GM19452 (cell line): ENCODE measurements at regions not wholly inside any gene's neighbourhood (a gene's known extent, or its start where the extent isn't known, plus 50 kb on each side); places are given as distances from the start of the nearest gene placed in this dataset.
"Not testable (repeated sequence)": the region's sequence is repeated elsewhere in the genome, so short reads cannot be mapped to it uniquely, and the experiment has no call there.

Source experiments
- ATAC-seq: cut with Tn5 transposase; IDR thresholded peaks from one replicate; pipeline ENCODE4 v1.9.1; 2021; ENCODE audit not compliant: unreplicated experiment

DNA sequence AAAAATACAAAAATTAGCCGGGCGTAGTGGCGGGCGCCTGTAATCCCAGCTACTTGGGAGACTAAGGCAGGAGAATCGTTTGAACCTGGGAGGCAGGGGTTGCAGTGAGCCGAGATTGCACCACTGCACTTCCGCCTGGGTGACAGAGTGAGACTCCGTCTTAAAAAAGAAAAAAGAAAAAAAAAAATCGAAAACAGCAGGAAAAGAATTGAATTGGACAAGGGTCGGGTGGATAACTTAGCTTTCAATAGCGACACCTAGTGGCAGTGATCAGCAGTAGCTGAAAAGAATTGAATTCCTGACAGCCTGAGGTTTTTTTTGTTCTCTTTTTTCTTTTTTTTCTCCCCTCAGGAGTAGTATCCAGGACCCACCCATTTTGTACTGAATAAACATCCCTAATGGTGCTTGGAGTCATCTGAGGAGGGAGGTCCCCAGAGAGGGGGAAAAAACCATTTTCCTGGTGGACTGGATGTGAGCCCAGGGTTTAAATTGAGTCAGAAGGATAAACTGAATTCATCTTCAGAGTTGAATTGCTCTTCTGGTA lies 55.1 kb downstream of the CYCS start:
- ATAC-seq, result no peak

DNA sequence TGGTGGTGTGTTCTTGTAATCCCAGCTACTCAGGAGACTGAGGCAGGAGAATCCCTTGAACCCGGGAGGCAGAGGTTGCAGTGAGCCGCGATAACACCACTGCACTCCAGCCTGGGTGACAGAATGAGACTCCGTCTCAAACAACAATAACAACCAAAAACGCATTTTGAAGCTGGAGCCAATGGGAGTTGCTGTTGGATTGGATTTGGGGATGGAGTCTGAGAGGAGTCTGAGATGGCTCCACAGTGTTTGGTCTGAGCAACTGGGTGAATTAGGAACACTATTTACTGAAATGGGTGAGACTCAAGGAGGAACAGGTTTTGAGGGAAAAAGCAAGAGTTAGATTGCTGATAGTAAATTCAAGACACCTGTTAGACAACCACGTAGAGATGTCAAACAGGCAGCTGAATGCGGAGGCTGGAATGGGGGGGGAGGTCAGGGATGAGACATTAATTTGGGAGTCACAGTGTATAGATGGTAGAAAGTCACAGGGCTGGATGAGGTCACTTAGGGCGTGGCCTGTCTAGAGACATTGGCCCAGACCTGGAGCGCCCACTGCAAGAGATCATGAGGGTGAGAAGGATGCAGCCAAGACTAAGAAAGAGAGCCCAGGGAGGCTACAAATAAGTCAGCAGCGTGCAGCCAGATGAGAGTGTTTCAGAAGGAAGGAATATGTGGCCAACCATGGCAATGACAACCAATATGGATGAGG lies 56.4 kb downstream of the CYCS start:
- ATAC-seq, result no peak

DNA sequence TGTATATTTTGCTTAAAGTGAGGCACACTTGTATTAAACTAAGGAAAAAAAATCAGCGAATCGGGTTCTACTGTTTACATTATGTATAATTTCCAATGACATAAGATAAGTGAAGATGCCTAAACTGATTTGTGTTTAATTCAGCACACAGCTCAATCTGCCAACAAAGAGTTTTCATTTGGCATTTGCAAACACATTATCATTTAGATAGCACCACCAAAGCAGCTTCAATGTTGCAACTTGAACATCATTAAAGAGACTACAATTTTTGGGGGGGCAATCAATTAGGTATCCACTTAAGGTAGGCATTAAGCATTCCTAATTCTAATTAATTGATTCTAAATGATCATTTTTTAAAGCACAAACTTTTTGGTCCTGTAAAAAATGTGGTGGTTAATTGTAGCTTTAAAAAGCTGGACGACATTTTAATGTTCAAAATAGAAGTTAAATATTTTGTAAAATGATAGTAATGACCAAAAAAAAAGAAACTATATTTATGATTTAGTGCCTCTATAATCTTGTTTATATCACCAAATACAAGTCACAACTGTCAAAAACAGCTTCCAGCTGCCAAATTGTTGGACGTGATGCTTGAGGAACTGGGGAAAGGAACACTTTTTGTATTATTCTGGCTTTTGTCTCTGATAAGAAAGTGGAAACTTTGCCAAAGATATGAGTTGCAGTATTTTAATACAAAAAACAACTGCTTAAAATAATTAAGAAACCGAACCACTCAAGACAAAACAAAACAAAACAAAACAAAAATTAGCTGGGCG lies 57.1 kb downstream of the CYCS start:
- no peak for ATAC-seq

DNA sequence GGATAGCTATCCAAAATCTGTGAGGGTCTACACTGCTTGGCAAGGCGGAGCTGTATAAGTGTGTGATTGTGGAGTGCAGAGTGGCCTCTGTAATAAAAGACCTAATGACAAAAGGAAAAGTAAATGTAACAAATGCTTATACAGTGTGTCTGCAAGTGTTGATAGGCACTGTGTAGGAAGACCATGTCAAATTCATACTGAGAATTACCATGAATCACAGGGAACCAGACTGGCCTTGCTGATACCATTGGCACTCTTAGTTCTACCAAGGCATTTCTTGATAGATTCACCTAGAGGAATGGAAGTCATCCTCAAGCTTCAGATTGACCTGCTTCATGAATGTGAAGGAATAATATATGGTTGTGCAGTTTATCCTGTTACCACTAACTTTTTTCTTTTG lies 58.8 kb downstream of the CYCS start:
- ATAC-seq, result no peak

DNA sequence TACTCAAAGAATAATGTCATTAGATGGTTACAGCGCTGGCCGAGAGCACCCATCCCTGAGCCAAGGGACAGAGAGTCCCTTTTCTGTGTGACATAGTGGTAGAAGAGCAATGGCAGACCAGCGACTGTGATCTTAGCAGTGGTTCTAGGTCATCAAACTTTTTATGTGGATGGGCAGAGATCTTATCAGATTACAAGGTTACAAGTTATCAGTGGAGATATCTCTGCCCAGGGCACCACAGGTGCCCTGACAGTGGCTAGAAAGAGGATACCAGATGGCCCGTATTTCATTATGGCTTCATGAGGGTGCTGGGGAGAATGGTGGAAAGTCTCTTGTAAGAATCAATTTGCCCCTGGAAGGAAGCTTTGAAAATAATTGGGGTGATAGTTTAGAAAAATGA lies 62.7 kb downstream of the CYCS start:
- ATAC-seq, result no peak

DNA sequence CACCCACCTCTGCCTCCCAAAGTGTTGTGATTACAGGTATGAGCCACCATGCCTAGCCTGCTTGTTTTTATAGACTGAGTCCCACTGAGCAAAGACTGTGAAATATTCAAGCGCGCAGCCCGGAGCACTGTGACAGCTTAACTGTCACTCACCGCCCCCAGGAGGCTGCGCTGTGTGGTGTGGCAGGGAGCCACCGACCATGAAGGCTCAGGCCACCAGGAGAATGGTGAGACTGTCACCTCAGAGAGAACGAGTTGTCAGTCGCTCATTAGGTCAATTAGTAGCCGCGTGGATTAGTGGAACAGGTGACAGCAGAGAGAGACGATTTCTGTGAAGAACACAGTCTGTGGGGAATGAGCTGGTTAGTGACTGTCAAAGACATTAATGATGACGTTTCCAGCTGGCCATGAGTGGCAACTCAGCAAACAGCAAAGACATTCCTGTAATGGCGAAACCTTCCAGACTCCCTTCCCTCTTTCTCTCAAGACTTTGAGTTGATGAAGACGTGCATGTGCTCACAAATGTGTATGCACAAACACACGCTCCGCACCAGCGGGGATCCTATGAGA lies 64.5 kb downstream of the CYCS start:
- no peak for ATAC-seq

DNA sequence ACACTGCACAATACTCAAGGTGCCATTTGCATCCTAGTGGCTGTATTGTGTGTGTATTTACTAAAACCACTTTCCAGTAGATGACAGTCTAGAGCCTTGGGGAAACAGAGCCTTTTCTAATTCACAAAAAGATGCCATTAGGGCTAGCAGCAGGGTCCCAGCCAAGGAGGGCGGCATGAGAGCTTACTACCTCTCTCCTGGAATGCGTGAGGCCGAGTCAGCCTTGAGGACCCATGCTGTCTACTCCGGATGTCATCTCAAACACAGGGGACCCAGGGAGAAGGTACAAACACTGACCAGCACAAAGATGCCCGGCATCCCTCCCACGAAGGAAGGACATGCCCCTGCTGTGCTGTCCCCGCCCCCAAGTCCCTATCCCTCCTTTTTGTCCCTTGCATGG lies 65.5 kb downstream of the CYCS start:
- ATAC-seq, result no peak

DNA sequence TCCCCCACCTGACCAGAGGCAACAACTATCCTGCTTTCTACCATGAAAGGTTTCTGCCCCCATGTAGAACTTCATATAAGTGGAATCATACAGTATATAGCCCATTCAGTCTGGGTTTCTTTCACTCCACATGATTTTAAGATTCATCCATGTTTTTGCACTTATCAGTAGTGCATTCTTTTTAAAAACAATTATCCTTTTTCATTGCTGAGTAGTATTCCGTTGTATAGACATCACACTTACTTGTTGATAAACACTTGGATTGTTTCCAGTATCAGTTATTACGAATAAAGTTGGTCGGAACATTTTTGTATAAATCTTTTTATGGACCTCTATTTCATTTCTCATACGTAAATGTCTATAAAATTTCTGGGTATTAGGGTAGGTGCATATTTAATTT lies 68.7 kb downstream of the CYCS start:
- ATAC-seq, result no peak

DNA sequence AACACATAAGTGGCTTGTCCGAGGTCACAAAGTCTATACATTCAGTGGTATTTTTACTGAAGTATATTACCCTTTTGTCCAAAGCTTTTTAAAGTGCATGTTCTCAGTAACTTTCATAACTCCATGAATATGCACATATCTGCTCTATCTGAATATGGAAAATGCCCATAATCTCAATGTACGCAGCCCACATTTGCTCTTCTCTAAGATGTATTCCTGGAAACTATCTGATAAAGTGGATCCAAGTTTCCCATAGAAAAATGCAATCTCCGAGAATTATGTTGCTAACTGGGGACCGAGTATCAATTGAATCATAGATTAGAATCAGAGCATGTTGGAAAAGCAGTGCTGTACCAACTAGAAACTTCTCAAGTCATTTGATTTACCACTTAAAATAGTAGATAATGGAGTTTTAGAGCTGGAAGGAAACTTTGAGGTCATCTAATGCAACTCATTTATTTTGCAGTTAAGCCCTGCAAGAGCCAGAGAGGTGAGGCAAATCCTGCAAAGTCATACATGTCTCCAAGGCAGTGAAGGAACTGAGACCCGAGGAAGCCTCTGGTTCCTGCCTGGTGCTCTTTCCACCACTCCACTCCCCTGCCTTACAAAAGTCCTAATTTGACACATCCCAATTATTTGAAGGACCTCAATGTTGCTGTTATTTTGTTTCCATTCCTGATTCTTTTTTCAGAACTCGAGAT lies 69.4 kb downstream of the CYCS start:
- no peak for ATAC-seq

DNA sequence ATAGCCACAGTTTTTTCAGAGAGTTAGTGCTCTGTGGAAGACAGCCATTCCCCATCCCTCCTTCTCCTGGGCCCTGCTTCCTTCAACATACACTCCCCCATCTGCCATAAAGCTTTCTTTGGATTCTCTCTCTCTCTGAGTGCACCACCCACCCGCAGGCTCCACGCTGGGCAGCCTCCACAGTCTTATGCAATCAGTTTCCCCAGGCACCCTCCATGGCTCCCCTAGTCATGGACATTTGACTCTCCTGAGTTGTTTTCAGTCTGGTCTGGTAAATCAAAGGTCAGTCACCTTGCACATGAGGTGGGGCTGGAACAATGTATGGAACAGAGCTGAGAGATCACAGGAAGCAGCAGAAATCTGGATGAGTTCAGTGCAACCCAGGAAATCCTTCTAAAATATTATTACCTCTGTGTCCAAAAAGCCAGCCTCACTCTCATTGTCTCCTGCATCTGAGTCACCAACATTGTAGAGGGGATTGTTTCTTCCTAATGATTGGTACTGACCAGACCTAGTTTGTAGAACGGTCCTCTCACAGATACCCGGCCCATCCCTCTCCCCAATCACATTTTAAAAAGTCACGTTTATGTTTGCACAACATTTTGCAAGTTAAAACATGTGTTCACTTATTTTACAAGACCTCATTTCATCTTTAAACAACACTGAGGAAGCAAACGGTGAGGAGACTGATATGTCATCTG lies 70.1 kb downstream of the CYCS start:
- ATAC-seq, result no peak

DNA sequence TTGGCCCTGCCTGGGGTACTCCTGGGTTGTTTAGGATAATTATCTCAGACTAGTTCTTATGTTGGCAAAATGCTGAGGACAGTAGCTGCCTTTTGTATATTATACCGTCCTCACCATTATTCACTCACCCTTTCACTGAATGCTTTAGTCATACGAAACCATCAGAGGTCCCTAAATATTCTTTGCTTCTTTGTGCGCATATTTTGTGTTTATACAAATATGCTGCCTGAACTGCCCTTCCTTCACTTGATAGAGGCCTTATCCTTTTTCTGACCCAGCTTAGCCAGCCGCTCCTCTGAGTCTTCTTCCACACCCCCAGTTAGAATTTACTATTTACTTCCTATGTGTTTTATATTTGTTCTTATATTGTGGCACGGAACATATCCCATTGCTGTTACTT lies 70.2 kb upstream of the OSBPL3 start:
- no peak for ATAC-seq

DNA sequence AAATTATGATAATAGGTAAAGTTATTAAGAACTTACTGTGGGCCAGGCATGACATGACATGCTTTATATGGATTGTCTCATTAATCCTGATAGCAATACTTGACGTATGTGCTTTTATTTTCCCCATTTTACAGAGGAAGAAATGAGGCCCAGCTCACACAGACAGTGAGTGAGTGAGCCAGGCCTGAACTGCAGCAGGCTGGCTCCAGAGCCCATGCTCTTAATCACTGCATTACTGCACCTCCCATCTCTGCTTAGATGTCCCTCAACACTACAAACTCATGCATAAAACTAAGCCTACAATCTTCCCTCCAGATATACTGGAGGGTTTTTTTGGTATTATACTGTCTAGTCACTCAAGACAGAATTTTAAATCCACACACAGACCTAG lies 68.5 kb upstream of the OSBPL3 start:
- ATAC-seq, result no peak

DNA sequence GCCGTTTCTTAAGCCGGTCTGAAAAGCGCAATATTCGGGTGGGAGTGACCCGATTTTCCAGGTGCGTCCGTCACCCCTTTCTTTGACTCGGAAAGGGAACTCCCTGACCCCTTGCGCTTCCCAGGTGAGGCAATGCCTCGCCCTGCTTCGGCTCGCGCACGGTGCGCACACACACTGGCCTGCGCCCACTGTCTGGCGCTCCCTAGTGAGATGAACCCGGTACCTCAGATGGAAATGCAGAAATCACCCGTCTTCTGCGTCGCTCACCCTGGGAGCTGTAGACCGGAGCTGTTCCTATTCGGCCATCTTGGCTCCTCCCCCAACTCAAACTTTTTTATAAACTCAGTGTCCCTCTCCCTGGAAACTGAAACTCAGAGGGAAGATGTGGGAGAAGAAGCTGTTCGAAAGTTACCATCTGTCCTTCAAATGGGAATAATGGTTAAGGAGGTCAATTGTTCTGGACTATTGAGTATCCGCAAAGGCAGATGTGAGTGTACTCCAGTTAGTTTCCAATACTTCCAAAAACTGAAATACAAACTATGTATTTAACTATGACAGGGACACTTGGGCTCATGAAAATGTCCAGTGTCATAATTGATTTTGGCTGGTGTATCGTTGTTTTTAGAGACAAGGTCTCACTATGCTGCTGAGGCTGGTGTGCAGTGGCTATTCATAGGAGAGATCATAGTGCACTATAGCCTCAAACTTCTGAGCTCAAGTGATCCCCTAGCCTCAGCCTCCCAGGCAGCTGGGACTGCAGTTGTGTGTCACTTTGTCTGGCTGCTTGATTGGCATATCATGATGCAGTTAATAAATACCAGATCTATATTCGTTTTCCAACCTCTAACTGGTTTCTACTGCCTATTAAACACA lies 67.8 kb upstream of the OSBPL3 start:
- not testable (repeated sequence) for ATAC-seq

DNA sequence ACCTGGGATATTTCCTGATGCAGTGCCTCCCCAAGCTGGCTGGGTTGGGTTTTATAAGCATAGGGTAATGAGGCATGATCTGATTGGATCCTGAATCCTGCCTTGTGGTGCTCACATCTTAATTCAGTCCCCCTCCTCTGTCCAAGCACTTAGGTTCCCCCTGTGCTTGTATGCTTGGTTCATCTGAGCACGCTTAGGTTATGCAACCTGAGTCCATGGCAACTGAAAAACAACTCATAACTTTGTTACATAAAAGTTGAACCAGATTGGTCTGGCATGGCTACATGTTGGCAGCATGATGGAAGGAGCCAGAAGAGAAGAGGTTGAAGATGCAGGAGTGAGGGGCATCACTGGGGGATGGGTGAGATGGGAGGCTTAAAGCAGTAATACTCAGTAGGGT lies 57.3 kb upstream of the OSBPL3 start:
- ATAC-seq, result no peak

DNA sequence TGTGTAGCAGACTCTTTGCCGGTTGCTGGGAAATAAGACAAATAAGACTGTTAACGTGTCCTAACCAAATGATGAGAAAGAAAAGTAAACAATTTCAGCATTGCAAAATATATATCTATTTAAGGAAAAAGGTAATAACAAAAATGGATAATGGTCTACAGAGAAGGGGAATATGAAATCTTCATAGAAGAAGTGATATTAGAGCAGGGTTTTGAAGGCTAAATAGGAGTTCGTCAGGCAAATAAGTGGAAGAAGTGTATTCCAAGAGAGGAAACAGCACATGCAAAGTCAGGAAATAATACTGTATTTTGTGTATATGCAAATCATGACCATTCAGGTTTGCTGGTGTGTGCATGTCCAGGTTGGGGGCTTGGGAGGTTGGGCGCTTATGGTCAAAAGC lies 55.3 kb upstream of the OSBPL3 start:
- no peak for ATAC-seq

DNA sequence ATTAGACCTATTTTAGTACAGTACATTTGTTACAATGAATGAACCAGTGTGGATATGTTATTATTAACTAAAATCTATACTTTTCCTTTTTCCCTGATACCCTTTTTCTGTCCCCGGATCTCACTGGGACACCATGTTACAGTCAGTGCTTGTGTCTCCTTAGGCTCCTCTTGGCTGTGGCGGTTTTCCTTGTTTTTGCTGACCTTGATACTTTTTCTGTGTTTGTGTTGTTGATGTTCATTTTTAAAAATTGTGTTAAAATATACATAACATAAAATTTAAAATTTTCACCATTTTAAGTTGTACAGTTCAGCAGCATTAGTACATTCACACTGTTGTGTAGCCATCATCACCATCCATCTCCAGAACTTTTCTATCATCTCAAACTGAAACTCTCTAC lies 54.2 kb upstream of the OSBPL3 start:
- ATAC-seq, result no peak

DNA sequence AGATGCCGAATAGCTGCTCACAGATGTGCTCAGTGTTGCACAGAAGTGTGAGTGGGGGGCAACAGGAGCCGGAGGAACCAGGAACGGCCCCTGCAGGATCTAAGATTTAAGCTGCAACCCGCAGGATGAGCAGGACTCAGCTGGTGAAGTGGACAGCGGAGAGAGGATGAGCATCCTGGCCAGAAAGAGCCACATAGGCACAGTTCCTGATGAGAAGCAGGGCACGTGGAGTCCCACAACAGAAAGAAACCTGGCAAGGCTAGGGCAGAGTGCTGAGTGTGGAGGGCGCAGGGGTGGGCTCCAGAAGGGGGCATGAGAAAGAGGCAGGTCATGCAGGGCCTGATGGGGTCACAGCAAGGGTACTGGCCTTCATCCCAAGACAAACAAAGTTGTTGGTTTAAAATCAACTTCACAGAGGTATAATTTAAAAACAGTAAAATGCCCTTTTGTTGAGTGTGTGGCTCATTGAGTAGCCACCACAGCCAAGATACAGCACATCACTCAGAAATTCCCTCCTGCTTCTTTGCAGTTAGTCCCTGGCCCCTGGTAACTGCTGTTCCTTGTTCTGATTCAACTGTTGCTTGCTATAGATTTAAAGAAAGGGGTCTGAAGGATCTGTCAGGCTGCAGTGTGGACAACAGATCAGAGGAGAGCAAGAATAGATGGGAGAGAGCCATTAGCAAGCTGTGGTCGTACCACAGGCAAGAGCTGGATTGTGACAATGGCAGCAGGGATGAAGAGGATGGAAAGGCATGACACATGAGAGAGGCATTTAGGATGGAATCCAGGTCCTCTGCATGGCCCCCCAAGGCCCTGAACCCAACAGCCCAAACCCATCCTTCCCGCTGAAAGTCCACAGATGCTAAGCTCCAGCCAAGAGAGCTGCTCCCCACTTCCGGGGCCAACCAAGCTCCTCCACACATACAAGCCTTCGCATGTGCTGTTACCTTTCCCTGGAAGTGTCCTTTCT lies 53.1 kb upstream of the OSBPL3 start:
- ATAC-seq, result no peak

DNA sequence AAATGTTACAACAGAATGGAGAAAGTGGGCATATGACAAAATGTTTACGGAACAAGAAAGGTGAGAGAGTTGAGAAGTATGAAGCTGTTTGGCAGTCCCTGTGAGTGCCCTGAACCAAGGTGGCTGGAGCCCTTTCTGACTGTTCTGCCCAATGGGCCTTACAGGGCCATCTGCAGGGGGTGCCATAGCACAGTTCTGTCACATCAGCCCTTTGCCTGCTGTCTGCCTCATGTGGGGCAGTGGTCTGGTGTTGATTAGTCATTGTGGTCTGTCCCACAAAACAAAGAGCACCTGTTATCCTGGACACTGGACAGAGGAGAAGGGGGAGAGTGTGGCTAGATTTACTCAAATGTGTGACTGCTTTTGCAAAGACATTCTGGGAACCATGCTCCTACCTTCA lies 51.5 kb upstream of the OSBPL3 start:
- ATAC-seq, result peak; percentile 47

DNA sequence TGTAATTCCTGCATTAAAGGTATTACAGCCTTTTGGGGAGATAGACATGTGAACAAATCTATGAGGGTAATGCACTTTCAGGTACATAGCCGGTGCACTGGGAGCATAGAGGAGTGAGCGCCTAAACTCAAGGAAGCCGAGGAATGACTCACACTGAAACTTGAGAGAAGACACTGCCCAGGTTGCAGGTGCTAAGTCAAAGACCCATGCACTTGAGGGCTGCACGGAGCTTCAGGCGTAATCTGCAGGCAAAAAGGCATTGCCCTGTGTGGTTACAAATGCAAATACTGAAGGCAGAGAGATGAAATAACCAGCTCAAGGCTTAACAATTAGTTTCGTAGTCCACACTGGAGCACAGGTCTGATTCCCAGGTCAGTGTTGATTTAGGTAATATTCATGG lies 51.0 kb upstream of the OSBPL3 start:
- ATAC-seq, result peak; percentile 90
